ENCODE measurements at regions not wholly inside any gene's neighbourhood (a gene's known extent, or its start where the extent isn't known, plus 50 kb on each side); places are given as distances from the start of the nearest gene placed in this dataset.

GRCh38 chr3:25073423-25073822, 354.6 kb upstream of the RARB start:
- no peak for DNase-seq (ENCODE audit: low read depth)
- no peak for TF ChIP-seq MYC (IDR thresholded peaks at IDR 0.05; ENCODE audit: low read depth, low read length)
- no peak for TF ChIP-seq POLR2A (IDR thresholded peaks at IDR 0.05; ENCODE audit: extremely low read depth, insufficient read length)
- no peak overlapping the region for H3K4me3 ChIP-seq (ENCODE audit: low read depth, low read length)

GRCh38 chr3:25074149-25074548, 353.9 kb upstream of the RARB start:
- no peak for TF ChIP-seq MAX (IDR thresholded peaks at IDR 0.05; ENCODE audit: low read depth, low read length)
- no peak overlapping the region for H3K4me3 ChIP-seq (ENCODE audit: low read depth, low read length)
- DNase-seq (ENCODE audit: low read depth): no peak

GRCh38 chr3:25080461-25080860, 347.6 kb upstream of the RARB start:
- TF ChIP-seq POLR2A (IDR thresholded peaks at IDR 0.05; ENCODE audit: extremely low read depth, insufficient read length) (no peak), CTCF (IDR thresholded peaks at IDR 0.05; ENCODE audit: low read depth, low read length) (no peak), MAX (IDR thresholded peaks at IDR 0.05; ENCODE audit: low read depth, low read length) (no peak), MYC (IDR thresholded peaks at IDR 0.05; ENCODE audit: low read depth, low read length) (no peak)
- no peak overlapping the region for H3K4me3 ChIP-seq (ENCODE audit: low read depth, low read length)
- no peak for DNase-seq (ENCODE audit: low read depth)

GRCh38 chr3:25084016-25084415, 344.0 kb upstream of the RARB start:
- no peak for DNase-seq (ENCODE audit: low read depth)
- no peak overlapping the region for H3K4me3 ChIP-seq (ENCODE audit: low read depth, low read length)
- TF ChIP-seq MAX (IDR thresholded peaks at IDR 0.05; ENCODE audit: low read depth, low read length) (no peak), MYC (IDR thresholded peaks at IDR 0.05; ENCODE audit: low read depth, low read length) (no peak), CTCF (IDR thresholded peaks at IDR 0.05; ENCODE audit: low read depth, low read length) (no peak), POLR2A (IDR thresholded peaks at IDR 0.05; ENCODE audit: extremely low read depth, insufficient read length) (no peak)

GRCh38 chr3:25086721-25087120, 341.3 kb upstream of the RARB start:
- H3K4me3 ChIP-seq (ENCODE audit: low read depth, low read length): no peak overlapping the region
- TF ChIP-seq MAX (IDR thresholded peaks at IDR 0.05; ENCODE audit: low read depth, low read length) (no peak), CTCF (IDR thresholded peaks at IDR 0.05; ENCODE audit: low read depth, low read length) (no peak)
- DNase-seq (ENCODE audit: low read depth): no peak

GRCh38 chr3:25088284-25088683, 339.8 kb upstream of the RARB start:
- no peak for DNase-seq (ENCODE audit: low read depth)
- H3K4me3 ChIP-seq (ENCODE audit: low read depth, low read length): no peak overlapping the region
- TF ChIP-seq MAX (IDR thresholded peaks at IDR 0.05; ENCODE audit: low read depth, low read length) (no peak), POLR2A (IDR thresholded peaks at IDR 0.05; ENCODE audit: extremely low read depth, insufficient read length) (no peak), CTCF (IDR thresholded peaks at IDR 0.05; ENCODE audit: low read depth, low read length) (no peak), MYC (IDR thresholded peaks at IDR 0.05; ENCODE audit: low read depth, low read length) (no peak)

GRCh38 chr3:25090698-25091453, 337.2 kb upstream of the RARB start:
- TF ChIP-seq CTCF (IDR thresholded peaks at IDR 0.05; ENCODE audit: low read depth, low read length): no peak
- TF ChIP-seq MYC (IDR thresholded peaks at IDR 0.05; ENCODE audit: low read depth, low read length): no peak
- TF ChIP-seq POLR2A (IDR thresholded peaks at IDR 0.05; ENCODE audit: extremely low read depth, insufficient read length): no peak
- TF ChIP-seq MAX (IDR thresholded peaks at IDR 0.05; ENCODE audit: low read depth, low read length): no peak
- no peak for DNase-seq (ENCODE audit: low read depth)

More at GRCh38 chr3:25090698-25091453, 337.2 kb upstream of the RARB start:
- no peak overlapping the region for H3K4me3 ChIP-seq (ENCODE audit: low read depth, low read length)

Measured in NB4 (cell line).